Mammary epithelial cell (primary cell): ENCODE measurements at regions not wholly inside any gene's neighbourhood (a gene's known extent, or its start where the extent isn't known, plus 50 kb on each side); places are given as distances from the start of the nearest gene placed in this dataset.

Experiments used
- CTCF ChIP-seq, 2 donors: IDR thresholded peaks in 1 of 2; conservative IDR thresholded peaks in 1 of 2; 2 replicates each; pipeline ENCODE4 v1.5.1; 2011 to 2012; ENCODE audit warnings: inconsistent platforms in 2 of 2, low read length in 2 of 2, mild to moderate bottlenecking in 2 of 2, control low read depth in 1 of 2, low read depth in 1 of 2; ENCODE audit not compliant: insufficient read depth in 1 of 2; ENCODE audit errors: extremely low read depth in 1 of 2
- EZH2 ChIP-seq: IDR thresholded peaks from 2 replicates; pipeline ENCODE4 v1.6.1; 2012; ENCODE audit warnings: low read length, inconsistent platforms, borderline replicate concordance

DNA sequence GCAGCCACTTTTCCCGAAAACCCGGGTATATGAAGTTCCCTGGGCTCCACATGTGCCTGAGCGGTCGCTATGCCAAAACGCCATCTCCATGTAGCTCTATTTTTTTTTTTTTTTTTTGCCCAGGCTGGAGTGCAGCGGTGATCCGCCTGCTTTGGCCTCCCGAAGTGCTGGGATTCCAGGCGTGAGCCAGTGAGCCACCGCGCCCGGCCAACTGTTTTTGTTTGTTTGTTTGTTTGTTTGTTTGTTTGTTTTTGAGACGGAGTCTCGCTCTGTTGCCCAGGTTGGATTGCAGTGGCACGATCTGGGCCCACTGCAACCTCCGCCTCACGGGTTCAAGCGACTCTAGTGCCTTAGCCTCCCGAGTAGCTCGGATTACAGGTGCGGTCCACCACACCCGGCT lies 237.5 kb upstream of the IRAK1BP1 start:
- TF ChIP-seq CTCF (conservative IDR thresholded peaks at IDR 0.05 in 1 of 2, IDR thresholded peaks at IDR 0.05 in 1 of 2; ENCODE audit: extremely low read depth in 1 of 2, insufficient read depth in 1 of 2, low read depth in 1 of 2, low read length in 2 of 2) (no peak), EZH2 (no peak)
